ENCODE measurements at regions not wholly inside any gene's neighbourhood (a gene's known extent, or its start where the extent isn't known, plus 50 kb on each side); places are given as distances from the start of the nearest gene placed in this dataset.

GRCh38 chr7:18213652-18214051 lies 186.0 kb upstream of the PRPS1L1 start:
- ATAC-seq: no peak
- Histone ChIP-seq H2AFZ (no peak overlapping the region), H3K27me3 (ENCODE audit: insufficient read depth) (no peaks in the 10 kb centered on the region), H3K36me3 (ENCODE audit: insufficient read depth) (no peaks in the 10 kb centered on the region), H3K79me2 (replicated peaks; ENCODE audit: insufficient read depth) (no peaks in the 10 kb centered on the region), H4K20me1 (replicated peaks; ENCODE audit: insufficient read depth) (no peaks in the 10 kb centered on the region), H3K4me1 (ENCODE audit: insufficient read depth) (no peaks in the 10 kb centered on the region), H3K4me2 (no peak overlapping the region), H3F3A (replicated peaks; ENCODE audit: low read depth) (no peaks in the 10 kb centered on the region), H3K9me2 (ENCODE audit: insufficient read depth) (no peaks in the 10 kb centered on the region), H3K4me3 (no peak overlapping the region), H3K27ac (ENCODE audit: low read depth) (no peak overlapping the region)
- H3K9me3 Mint-ChIP-seq: no peaks in the 10 kb centered on the region
- no peaks in the 10 kb centered on the region for H3K36me3 Mint-ChIP-seq (ENCODE audit: low read depth)
- H3K4me3 Mint-ChIP-seq: no peak overlapping the region
- no peak for DNase-seq (ENCODE audit: low spot score)
- no peaks in the 10 kb centered on the region for H3K4me1 Mint-ChIP-seq
- TF ChIP-seq POLR2AphosphoS5 (IDR thresholded peaks at IDR 0.05; ENCODE audit: low read depth): no peak
- no peaks in the 10 kb centered on the region for H3K27me3 Mint-ChIP-seq (ENCODE audit: insufficient read depth, low read depth, poor library complexity)
- no peak overlapping the region for H3K27ac Mint-ChIP-seq

DNA sequence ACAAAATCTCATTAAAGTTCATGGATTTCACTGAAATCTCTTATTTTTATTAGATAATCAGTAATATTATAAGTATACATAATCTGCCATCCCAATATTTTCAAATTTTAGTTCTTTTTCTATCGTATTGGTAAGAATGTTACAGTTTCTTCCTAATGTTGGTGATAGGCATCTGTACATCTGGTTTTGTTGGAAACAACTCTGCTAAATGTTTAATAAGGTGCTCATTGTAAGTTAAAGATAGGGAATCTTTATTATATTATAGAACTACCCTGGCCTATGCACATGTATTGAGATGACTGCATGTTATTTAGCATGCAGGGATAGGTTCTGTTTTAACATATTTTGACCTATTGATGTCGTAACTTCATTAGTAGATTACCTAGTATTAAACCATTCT lies 188.6 kb upstream of the PRPS1L1 start:
- Histone ChIP-seq H3K4me3 (no peak overlapping the region), H3K79me2 (replicated peaks; ENCODE audit: insufficient read depth) (no peaks in the 10 kb centered on the region), H3K4me1 (ENCODE audit: insufficient read depth) (no peaks in the 10 kb centered on the region), H3K9me2 (ENCODE audit: insufficient read depth) (no peaks in the 10 kb centered on the region), H3K4me2 (no peak overlapping the region), H4K20me1 (replicated peaks; ENCODE audit: insufficient read depth) (no peaks in the 10 kb centered on the region), H3K27ac (ENCODE audit: low read depth) (no peak overlapping the region), H3F3A (replicated peaks; ENCODE audit: low read depth) (no peaks in the 10 kb centered on the region), H3K36me3 (ENCODE audit: insufficient read depth) (no peaks in the 10 kb centered on the region), H3K27me3 (ENCODE audit: insufficient read depth) (no peaks in the 10 kb centered on the region), H2AFZ (no peak overlapping the region)
- Mint-ChIP-seq H3K36me3 (ENCODE audit: low read depth) (no peaks in the 10 kb centered on the region), H3K27me3 (ENCODE audit: insufficient read depth, low read depth, poor library complexity) (no peaks in the 10 kb centered on the region), H3K27ac (no peak overlapping the region), H3K4me3 (no peak overlapping the region), H3K9me3 (no peaks in the 10 kb centered on the region), H3K4me1 (no peaks in the 10 kb centered on the region)
- DNase-seq (ENCODE audit: low spot score): no peak
- TF ChIP-seq EZH2phosphoT487 (IDR thresholded peaks at IDR 0.05; ENCODE audit: unreplicated experiment) (no peak), JUNB (IDR thresholded peaks at IDR 0.05; ENCODE audit: unreplicated experiment) (no peak), STAT1 (IDR thresholded peaks at IDR 0.05; ENCODE audit: unreplicated experiment) (no peak), ETS1 (IDR thresholded peaks at IDR 0.05) (no peak)
- TF ChIP-seq, protein P1, sequence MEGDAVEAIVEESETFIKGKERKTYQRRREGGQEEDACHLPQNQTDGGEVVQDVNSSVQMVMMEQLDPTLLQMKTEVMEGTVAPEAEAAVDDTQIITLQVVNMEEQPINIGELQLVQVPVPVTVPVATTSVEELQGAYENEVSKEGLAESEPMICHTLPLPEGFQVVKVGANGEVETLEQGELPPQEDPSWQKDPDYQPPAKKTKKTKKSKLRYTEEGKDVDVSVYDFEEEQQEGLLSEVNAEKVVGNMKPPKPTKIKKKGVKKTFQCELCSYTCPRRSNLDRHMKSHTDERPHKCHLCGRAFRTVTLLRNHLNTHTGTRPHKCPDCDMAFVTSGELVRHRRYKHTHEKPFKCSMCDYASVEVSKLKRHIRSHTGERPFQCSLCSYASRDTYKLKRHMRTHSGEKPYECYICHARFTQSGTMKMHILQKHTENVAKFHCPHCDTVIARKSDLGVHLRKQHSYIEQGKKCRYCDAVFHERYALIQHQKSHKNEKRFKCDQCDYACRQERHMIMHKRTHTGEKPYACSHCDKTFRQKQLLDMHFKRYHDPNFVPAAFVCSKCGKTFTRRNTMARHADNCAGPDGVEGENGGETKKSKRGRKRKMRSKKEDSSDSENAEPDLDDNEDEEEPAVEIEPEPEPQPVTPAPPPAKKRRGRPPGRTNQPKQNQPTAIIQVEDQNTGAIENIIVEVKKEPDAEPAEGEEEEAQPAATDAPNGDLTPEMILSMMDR (conservative IDR thresholded peaks at IDR 0.05; ENCODE audit: low read depth in 2 of 2): no peak
- ATAC-seq: no peak

DNA sequence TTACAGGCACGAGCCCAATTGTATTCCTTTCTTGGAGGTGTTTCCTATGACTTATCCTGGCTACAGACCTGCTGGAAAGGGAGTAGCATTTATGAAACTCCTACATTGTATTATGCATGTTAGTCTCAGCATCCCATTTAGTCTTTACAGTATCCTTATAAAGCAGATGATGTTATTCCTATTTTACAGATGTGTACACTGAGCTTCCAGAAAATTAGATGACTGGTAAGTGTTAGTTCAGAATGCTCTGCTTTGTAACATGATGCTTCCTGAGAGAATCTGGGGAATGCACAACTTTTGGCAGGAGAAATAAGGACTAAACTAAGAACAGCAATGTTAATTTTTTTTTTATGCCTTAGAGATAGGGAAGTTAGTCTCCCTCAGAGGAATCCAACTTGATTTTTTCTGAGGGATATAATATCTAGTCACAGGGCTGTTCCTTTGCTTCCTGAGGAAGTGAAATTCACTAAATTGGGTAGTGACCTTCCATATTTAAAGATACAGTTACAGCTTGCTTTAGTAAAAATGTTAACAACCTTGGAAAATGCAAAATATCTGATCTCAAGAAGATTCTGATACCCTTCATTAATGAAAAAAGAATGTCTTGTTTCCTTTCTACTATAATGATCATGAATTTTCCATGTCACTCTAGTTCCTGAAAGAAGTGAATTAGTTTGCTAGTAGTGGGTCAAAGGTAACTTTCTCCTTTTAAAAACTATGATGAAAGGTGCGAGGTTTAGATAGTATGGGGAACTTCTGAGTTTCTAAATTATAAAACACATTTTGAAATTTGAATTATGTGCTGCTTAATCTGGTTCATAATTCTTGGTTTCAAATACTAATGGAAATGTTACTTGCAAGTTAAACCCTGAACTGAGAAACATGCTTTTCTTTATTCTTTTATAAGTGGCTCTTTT lies 194.0 kb upstream of the PRPS1L1 start:
- H2AFZ ChIP-seq: no peak overlapping the region
- no peak overlapping the region for H3K4me3 Mint-ChIP-seq
- H3K4me3 ChIP-seq: no peak overlapping the region
- H3K9me3 Mint-ChIP-seq: no peaks in the 10 kb centered on the region
- H3K27me3 ChIP-seq (ENCODE audit: insufficient read depth): no peaks in the 10 kb centered on the region
- no peaks in the 10 kb centered on the region for H3F3A ChIP-seq (replicated peaks; ENCODE audit: low read depth)
- no peaks in the 10 kb centered on the region for H3K4me1 Mint-ChIP-seq
- H3K27ac ChIP-seq (ENCODE audit: low read depth): no peak overlapping the region
- no peaks in the 10 kb centered on the region for H3K4me1 ChIP-seq (ENCODE audit: insufficient read depth)
- H3K4me2 ChIP-seq: no peak overlapping the region
- H4K20me1 ChIP-seq (replicated peaks; ENCODE audit: insufficient read depth): no peaks in the 10 kb centered on the region
- DNase-seq (ENCODE audit: low spot score): no peak
- H3K27me3 Mint-ChIP-seq (ENCODE audit: insufficient read depth, low read depth, poor library complexity): no peaks in the 10 kb centered on the region
- no peak overlapping the region for H3K27ac Mint-ChIP-seq
- H3K9me2 ChIP-seq (ENCODE audit: insufficient read depth): no peaks in the 10 kb centered on the region
- H3K79me2 ChIP-seq (replicated peaks; ENCODE audit: insufficient read depth): no peaks in the 10 kb centered on the region
- no peaks in the 10 kb centered on the region for H3K36me3 Mint-ChIP-seq (ENCODE audit: low read depth)
- no peaks in the 10 kb centered on the region for H3K36me3 ChIP-seq (ENCODE audit: insufficient read depth)
- no peak for ATAC-seq
- TF ChIP-seq STAT1 (IDR thresholded peaks at IDR 0.05; ENCODE audit: unreplicated experiment) (no peak), EZH2 (IDR thresholded peaks at IDR 0.05; ENCODE audit: low read depth, unreplicated experiment) (no peak), CREB1 (CRISPR knock-in tag; IDR thresholded peaks at IDR 0.05; ENCODE audit: low read depth) (no peak)
- TF ChIP-seq, protein P1 (conservative IDR thresholded peaks at IDR 0.05; ENCODE audit: low read depth in 2 of 2): no peak

Data from GM23338 (cell line).